ENCODE measurements at regions not wholly inside any gene's neighbourhood (a gene's known extent, or its start where the extent isn't known, plus 50 kb on each side); places are given as distances from the start of the nearest gene placed in this dataset.

GRCh38 chrX:39677585-39677977 lies 420.2 kb downstream of the BCOR start:
- Histone ChIP-seq H3K4me2 (ENCODE audit: low read length) (no peak overlapping the region), H3K27ac (ENCODE audit: low read length) (no peak overlapping the region), H4K20me1 (ENCODE audit: insufficient read depth) (no peaks in the 10 kb centered on the region), H2AFZ (ENCODE audit: low read depth, low read length) (no peak overlapping the region), H3K9me3 (ENCODE audit: low read length) (no peaks in the 10 kb centered on the region), H3K36me3 (ENCODE audit: insufficient read depth, low read length) (no peaks in the 10 kb centered on the region), H3F3A (ENCODE audit: insufficient read depth, low read length, poor library complexity, severe bottlenecking) (no peaks in the 10 kb centered on the region), H3K4me3 (ENCODE audit: low read length) (no peak overlapping the region), H3K9ac (ENCODE audit: low read length) (no peak overlapping the region), H3K79me2 (replicated peaks; ENCODE audit: insufficient read depth, low read length) (no peaks in the 10 kb centered on the region), H3K9me2 (ENCODE audit: insufficient read depth, low read length) (no peaks in the 10 kb centered on the region), H3K27me3 (ENCODE audit: insufficient read depth, low read depth, low read length) (no peaks in the 10 kb centered on the region)
- TF ChIP-seq MXI1 (conservative IDR thresholded peaks at IDR 0.05; ENCODE audit: poor library complexity, severe bottlenecking) (no peak), EZH2 (IDR thresholded peaks at IDR 0.05; ENCODE audit: borderline replicate concordance, insufficient read depth, low read length, poor library complexity, severe bottlenecking) (no peak), TAF1 (IDR thresholded peaks at IDR 0.05; ENCODE audit: low read depth) (no peak), REST (IDR thresholded peaks at IDR 0.05; ENCODE audit: borderline replicate concordance) (no peak), RAD21 (conservative IDR thresholded peaks at IDR 0.05) (no peak), SMC3 (conservative IDR thresholded peaks at IDR 0.05; ENCODE audit: poor library complexity) (no peak), EP300 (conservative IDR thresholded peaks at IDR 0.05; ENCODE audit: poor library complexity, severe bottlenecking) (no peak), CTCF (IDR thresholded peaks at IDR 0.05; ENCODE audit: poor library complexity, severe bottlenecking) (no peak), POLR2AphosphoS5 (IDR thresholded peaks at IDR 0.05) (no peak)

- Histone ChIP-seq H3K9me2 (ENCODE audit: insufficient read depth, low read length) (no peaks in the 10 kb centered on the region), H3K9me3 (ENCODE audit: low read length) (no peaks in the 10 kb centered on the region), H3K4me3 (ENCODE audit: low read length) (no peak overlapping the region), H3K79me2 (replicated peaks; ENCODE audit: insufficient read depth, low read length) (no peaks in the 10 kb centered on the region), H3F3A (ENCODE audit: insufficient read depth, low read length, poor library complexity, severe bottlenecking) (no peaks in the 10 kb centered on the region), H3K36me3 (ENCODE audit: insufficient read depth, low read length) (no peaks in the 10 kb centered on the region), H2AFZ (ENCODE audit: low read depth, low read length) (no peak overlapping the region), H3K27ac (ENCODE audit: low read length) (no peak overlapping the region), H4K20me1 (ENCODE audit: insufficient read depth) (no peaks in the 10 kb centered on the region), H3K4me2 (ENCODE audit: low read length) (no peak overlapping the region), H3K27me3 (ENCODE audit: insufficient read depth, low read depth, low read length) (no peaks in the 10 kb centered on the region), H3K9ac (ENCODE audit: low read length) (no peak overlapping the region)
- no peak for TF ChIP-seq POLR2AphosphoS5 (IDR thresholded peaks at IDR 0.05)
- TF ChIP-seq SMC3 (conservative IDR thresholded peaks at IDR 0.05; ENCODE audit: poor library complexity): no peak
- TF ChIP-seq TAF1 (IDR thresholded peaks at IDR 0.05; ENCODE audit: low read depth): no peak
- no peak for TF ChIP-seq REST (IDR thresholded peaks at IDR 0.05; ENCODE audit: borderline replicate concordance)
- TF ChIP-seq CTCF (IDR thresholded peaks at IDR 0.05; ENCODE audit: poor library complexity, severe bottlenecking): no peak
- no peak for TF ChIP-seq RAD21 (conservative IDR thresholded peaks at IDR 0.05)
- TF ChIP-seq EP300 (conservative IDR thresholded peaks at IDR 0.05; ENCODE audit: poor library complexity, severe bottlenecking): no peak
- no peak for TF ChIP-seq MXI1 (conservative IDR thresholded peaks at IDR 0.05; ENCODE audit: poor library complexity, severe bottlenecking)
- TF ChIP-seq EZH2 (IDR thresholded peaks at IDR 0.05; ENCODE audit: borderline replicate concordance, insufficient read depth, low read length, poor library complexity, severe bottlenecking): no peak
Observed at GRCh38 chrX:39677978-39678791, 419.6 kb downstream of the BCOR start.
